ENCODE measurements at regions not wholly inside any gene's neighbourhood (a gene's known extent, or its start where the extent isn't known, plus 50 kb on each side); places are given as distances from the start of the nearest gene placed in this dataset.
A peak's percentile ranks its signal among the peaks of the same experiment; 100 is the strongest.

GRCh38 chr6:95266537-95267258 is 310.6 kb upstream of the MANEA start:
- no peaks in the 10 kb centered on the region for H3K27me3 ChIP-seq (replicated peaks in 2 of 5; ENCODE audit: control insufficient read depth in 4 of 5, insufficient read depth in 5 of 5, low read length in 4 of 5)
- H3K4me1 ChIP-seq (ENCODE audit: control extremely low read depth in 1 of 4, control insufficient read depth in 4 of 4, insufficient read depth in 4 of 4, low read length in 3 of 4), result no peaks in the 10 kb centered on the region
- H3K36me3 ChIP-seq (ENCODE audit: control insufficient read depth in 4 of 4, insufficient read depth in 4 of 4, low read length in 3 of 4), result no peaks in the 10 kb centered on the region
- H3K27ac ChIP-seq (ENCODE audit: insufficient read depth in 1 of 2, low read depth in 1 of 2, low read length in 2 of 2, poor library complexity in 1 of 2, severe bottlenecking in 2 of 2), result no peak overlapping the region
- POLR2A ChIA-PET, result no interaction called here
- 100% methylated on average over 2 of the region's 4 CpGs for WGBS (ENCODE audit: insufficient coverage)
- CTCF ChIA-PET, result no interaction called here
- H3K4me3 ChIP-seq (ENCODE audit: control insufficient read depth in 1 of 7, extremely low read depth in 1 of 7, insufficient read depth in 4 of 7, low read depth in 2 of 7, low read length in 6 of 7), result no peak overlapping the region
- H3K9me3 ChIP-seq (ENCODE audit: control extremely low read depth in 1 of 5, control insufficient read depth in 4 of 5, insufficient read depth in 2 of 5, low read depth in 1 of 5, low read length in 4 of 5), result no peaks in the 10 kb centered on the region
- DNase-seq, result peak in 1 of 3 donors; percentile 8

DNA sequence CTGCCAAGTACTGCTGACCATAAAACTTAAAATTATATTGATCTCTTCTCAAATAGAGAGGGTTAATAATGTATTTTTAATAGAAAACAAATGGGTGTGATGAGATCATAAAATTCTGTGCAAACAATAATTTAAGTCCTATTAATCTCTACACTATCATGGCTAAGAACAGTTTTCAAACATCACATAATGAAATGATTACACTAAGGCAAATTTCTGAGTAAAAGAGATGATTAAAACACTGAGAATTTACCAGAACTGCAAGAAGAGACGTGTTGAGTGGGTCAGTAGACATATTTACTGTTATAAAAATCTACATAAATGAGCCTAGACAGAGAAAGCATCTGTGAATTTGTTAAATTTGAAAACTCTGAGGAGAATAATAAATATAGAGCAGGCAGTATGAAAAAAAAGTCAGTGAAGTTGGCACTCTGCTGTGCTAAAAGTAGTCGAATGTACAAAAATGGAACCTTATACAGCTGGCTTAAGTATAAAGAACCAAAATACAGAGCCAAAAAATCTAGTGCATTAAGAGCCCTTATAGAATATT is 302.6 kb upstream of the MANEA start:
- WGBS (ENCODE audit: insufficient coverage), result no CpG with 5 or more reads among the region's 2 CpGs
- no peaks in the 10 kb centered on the region for H3K9me3 ChIP-seq (ENCODE audit: control extremely low read depth in 1 of 5, control insufficient read depth in 4 of 5, insufficient read depth in 2 of 5, low read depth in 1 of 5, low read length in 4 of 5)
- POLR2A ChIA-PET, result no interaction called here
- no peaks in the 10 kb centered on the region for H3K27me3 ChIP-seq (replicated peaks in 2 of 5; ENCODE audit: control insufficient read depth in 4 of 5, insufficient read depth in 5 of 5, low read length in 4 of 5)
- no peak overlapping the region for H3K4me3 ChIP-seq (ENCODE audit: control insufficient read depth in 1 of 7, extremely low read depth in 1 of 7, insufficient read depth in 4 of 7, low read depth in 2 of 7, low read length in 6 of 7)
- H3K4me1 ChIP-seq (ENCODE audit: control extremely low read depth in 1 of 4, control insufficient read depth in 4 of 4, insufficient read depth in 4 of 4, low read length in 3 of 4), result no peaks in the 10 kb centered on the region
- CTCF ChIA-PET, result no interaction called here
- no peak for DNase-seq
- H3K36me3 ChIP-seq (ENCODE audit: control insufficient read depth in 4 of 4, insufficient read depth in 4 of 4, low read length in 3 of 4), result no peaks in the 10 kb centered on the region
- no peak overlapping the region for H3K27ac ChIP-seq (ENCODE audit: insufficient read depth in 1 of 2, low read depth in 1 of 2, low read length in 2 of 2, poor library complexity in 1 of 2, severe bottlenecking in 2 of 2)

GRCh38 chr6:95279616-95280015 is 297.7 kb upstream of the MANEA start:
- WGBS (ENCODE audit: insufficient coverage), result 88% methylated on average over 1 of the region's 1 CpG
- Histone ChIP-seq H3K4me1 (ENCODE audit: control extremely low read depth in 1 of 4, control insufficient read depth in 4 of 4, insufficient read depth in 4 of 4, low read length in 3 of 4) (no peaks in the 10 kb centered on the region), H3K27ac (ENCODE audit: insufficient read depth in 1 of 2, low read depth in 1 of 2, low read length in 2 of 2, poor library complexity in 1 of 2, severe bottlenecking in 2 of 2) (no peak overlapping the region), H3K36me3 (ENCODE audit: control insufficient read depth in 4 of 4, insufficient read depth in 4 of 4, low read length in 3 of 4) (no peaks in the 10 kb centered on the region), H3K4me3 (ENCODE audit: control insufficient read depth in 1 of 7, extremely low read depth in 1 of 7, insufficient read depth in 4 of 7, low read depth in 2 of 7, low read length in 6 of 7) (no peak overlapping the region), H3K9me3 (ENCODE audit: control extremely low read depth in 1 of 5, control insufficient read depth in 4 of 5, insufficient read depth in 2 of 5, low read depth in 1 of 5, low read length in 4 of 5) (no peaks in the 10 kb centered on the region), H3K27me3 (replicated peaks in 2 of 5; ENCODE audit: control insufficient read depth in 4 of 5, insufficient read depth in 5 of 5, low read length in 4 of 5) (no peaks in the 10 kb centered on the region)
- DNase-seq, result no peak
- ChIA-PET CTCF (interaction anchor here (0.6 to 1.5 kb wide), 2 partner anchors 75 to 90 kb away, joined by 3 to 4 read pairs; no protein-coding TSS in a partner anchor), POLR2A (no interaction called here)

- Histone ChIP-seq H3K36me3 (ENCODE audit: control insufficient read depth in 4 of 4, insufficient read depth in 4 of 4, low read length in 3 of 4) (no peaks in the 10 kb centered on the region), H3K9me3 (ENCODE audit: control extremely low read depth in 1 of 5, control insufficient read depth in 4 of 5, insufficient read depth in 2 of 5, low read depth in 1 of 5, low read length in 4 of 5) (no peaks in the 10 kb centered on the region), H3K4me1 (ENCODE audit: control extremely low read depth in 1 of 4, control insufficient read depth in 4 of 4, insufficient read depth in 4 of 4, low read length in 3 of 4) (no peaks in the 10 kb centered on the region), H3K4me3 (ENCODE audit: control insufficient read depth in 1 of 7, extremely low read depth in 1 of 7, insufficient read depth in 4 of 7, low read depth in 2 of 7, low read length in 6 of 7) (no peak overlapping the region), H3K27ac (ENCODE audit: insufficient read depth in 1 of 2, low read depth in 1 of 2, low read length in 2 of 2, poor library complexity in 1 of 2, severe bottlenecking in 2 of 2) (no peak overlapping the region), H3K27me3 (replicated peaks in 2 of 5; ENCODE audit: control insufficient read depth in 4 of 5, insufficient read depth in 5 of 5, low read length in 4 of 5) (peaks cover 0 to 1% (median 0%) of the 10 kb centered on the region in 5 experiments)
- peak in 2 of 3 donors; percentile 32 to 45 for DNase-seq
- POLR2A ChIA-PET, result no interaction called here
- CTCF ChIA-PET, result interaction anchor here (1.5 kb wide), 1 partner anchor 77 kb away, joined by 4 read pairs; no protein-coding TSS in a partner anchor
- WGBS (ENCODE audit: insufficient coverage), result 36% methylated on average over 4 of the region's 4 CpGs
These were observed 296.6 kb upstream of the MANEA start for GRCh38 chr6:95280686-95281273.

DNA sequence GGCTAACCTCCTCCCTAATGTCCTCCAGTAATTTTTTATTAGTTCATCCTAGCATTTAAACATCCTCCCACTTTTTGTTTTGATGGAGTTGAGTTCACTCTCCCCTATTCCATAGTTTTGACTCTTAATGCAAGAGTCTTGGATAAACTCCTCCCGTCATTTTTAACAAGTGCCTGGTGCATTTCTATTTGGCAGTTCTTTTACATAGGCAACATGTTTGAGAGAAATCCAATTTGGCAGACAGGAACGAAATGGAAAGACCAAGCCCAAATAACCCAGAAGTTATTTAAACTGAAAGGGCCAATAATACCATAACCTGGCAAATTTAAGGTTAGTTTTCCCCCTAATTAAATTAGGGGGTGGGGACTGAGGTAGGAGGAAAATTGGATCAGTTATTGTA is 291.5 kb upstream of the MANEA start:
- Histone ChIP-seq H3K27me3 (replicated peaks in 2 of 5; ENCODE audit: control insufficient read depth in 4 of 5, insufficient read depth in 5 of 5, low read length in 4 of 5) (peaks cover 0 to 1% (median 0%) of the 10 kb centered on the region in 5 experiments), H3K4me1 (ENCODE audit: control extremely low read depth in 1 of 4, control insufficient read depth in 4 of 4, insufficient read depth in 4 of 4, low read length in 3 of 4) (no peaks in the 10 kb centered on the region), H3K36me3 (ENCODE audit: control insufficient read depth in 4 of 4, insufficient read depth in 4 of 4, low read length in 3 of 4) (no peaks in the 10 kb centered on the region), H3K9me3 (ENCODE audit: control extremely low read depth in 1 of 5, control insufficient read depth in 4 of 5, insufficient read depth in 2 of 5, low read depth in 1 of 5, low read length in 4 of 5) (no peaks in the 10 kb centered on the region), H3K4me3 (ENCODE audit: control insufficient read depth in 1 of 7, extremely low read depth in 1 of 7, insufficient read depth in 4 of 7, low read depth in 2 of 7, low read length in 6 of 7) (no peak overlapping the region), H3K27ac (ENCODE audit: insufficient read depth in 1 of 2, low read depth in 1 of 2, low read length in 2 of 2, poor library complexity in 1 of 2, severe bottlenecking in 2 of 2) (no peak overlapping the region)
- CTCF ChIA-PET, result no interaction called here
- no peak for DNase-seq
- POLR2A ChIA-PET, result no interaction called here
- WGBS (ENCODE audit: insufficient coverage), result no CpG with 5 or more reads among the region's 2 CpGs

- Histone ChIP-seq H3K27me3 (replicated peaks in 2 of 5; ENCODE audit: control insufficient read depth in 4 of 5, insufficient read depth in 5 of 5, low read length in 4 of 5) (peaks cover 0 to 1% (median 0%) of the 10 kb centered on the region in 5 experiments), H3K27ac (ENCODE audit: insufficient read depth in 1 of 2, low read depth in 1 of 2, low read length in 2 of 2, poor library complexity in 1 of 2, severe bottlenecking in 2 of 2) (no peak overlapping the region), H3K9me3 (ENCODE audit: control extremely low read depth in 1 of 5, control insufficient read depth in 4 of 5, insufficient read depth in 2 of 5, low read depth in 1 of 5, low read length in 4 of 5) (no peaks in the 10 kb centered on the region), H3K36me3 (ENCODE audit: control insufficient read depth in 4 of 4, insufficient read depth in 4 of 4, low read length in 3 of 4) (no peaks in the 10 kb centered on the region), H3K4me1 (ENCODE audit: control extremely low read depth in 1 of 4, control insufficient read depth in 4 of 4, insufficient read depth in 4 of 4, low read length in 3 of 4) (no peaks in the 10 kb centered on the region), H3K4me3 (ENCODE audit: control insufficient read depth in 1 of 7, extremely low read depth in 1 of 7, insufficient read depth in 4 of 7, low read depth in 2 of 7, low read length in 6 of 7) (no peak overlapping the region)
- ChIA-PET POLR2A (no interaction called here), CTCF (no interaction called here)
- DNase-seq, result no peak
These were observed 290.5 kb upstream of the MANEA start for GRCh38 chr6:95286874-95287273.

GRCh38 chr6:95288251-95288650 is 289.1 kb upstream of the MANEA start:
- Histone ChIP-seq H3K4me3 (ENCODE audit: control insufficient read depth in 1 of 7, extremely low read depth in 1 of 7, insufficient read depth in 4 of 7, low read depth in 2 of 7, low read length in 6 of 7) (no peak overlapping the region), H3K27me3 (replicated peaks in 2 of 5; ENCODE audit: control insufficient read depth in 4 of 5, insufficient read depth in 5 of 5, low read length in 4 of 5) (peaks cover 0 to 1% (median 0%) of the 10 kb centered on the region in 5 experiments), H3K9me3 (ENCODE audit: control extremely low read depth in 1 of 5, control insufficient read depth in 4 of 5, insufficient read depth in 2 of 5, low read depth in 1 of 5, low read length in 4 of 5) (no peaks in the 10 kb centered on the region), H3K4me1 (ENCODE audit: control extremely low read depth in 1 of 4, control insufficient read depth in 4 of 4, insufficient read depth in 4 of 4, low read length in 3 of 4) (no peaks in the 10 kb centered on the region), H3K27ac (ENCODE audit: insufficient read depth in 1 of 2, low read depth in 1 of 2, low read length in 2 of 2, poor library complexity in 1 of 2, severe bottlenecking in 2 of 2) (no peak overlapping the region), H3K36me3 (ENCODE audit: control insufficient read depth in 4 of 4, insufficient read depth in 4 of 4, low read length in 3 of 4) (no peaks in the 10 kb centered on the region)
- DNase-seq, result no peak
- ChIA-PET CTCF (no interaction called here), POLR2A (no interaction called here)

Data from common myeloid progenitor, CD34-positive (primary cell).